ENCODE measurements at regions not wholly inside any gene's neighbourhood (a gene's known extent, or its start where the extent isn't known, plus 50 kb on each side); places are given as distances from the start of the nearest gene placed in this dataset.

- no peak for DNase-seq (ENCODE audit: low read depth, low spot score)
Measured at GRCh38 chr9:89721971-89722530, 117.2 kb downstream of the GADD45G start.

GRCh38 chr9:89722712-89723111 is 117.9 kb downstream of the GADD45G start:
- DNase-seq (ENCODE audit: low read depth, low spot score), result no peak

GRCh38 chr9:89723469-89724100 is 118.8 kb downstream of the GADD45G start:
- DNase-seq (ENCODE audit: low read depth, low spot score), result no peak

GRCh38 chr9:89724659-89725058 is 119.8 kb downstream of the GADD45G start:
- no peak for DNase-seq (ENCODE audit: low read depth, low spot score)

GRCh38 chr9:89725271-89725670 is 120.5 kb downstream of the GADD45G start:
- no peak for DNase-seq (ENCODE audit: low read depth, low spot score)

- no peak for DNase-seq (ENCODE audit: low read depth, low spot score)
Measured at GRCh38 chr9:89729954-89730530, 125.2 kb downstream of the GADD45G start.

GRCh38 chr9:89730715-89731114 is 125.9 kb downstream of the GADD45G start:
- no peak for DNase-seq (ENCODE audit: low read depth, low spot score)

- DNase-seq (ENCODE audit: low read depth, low spot score), result no peak
Measured at GRCh38 chr9:89731262-89732182, 126.7 kb downstream of the GADD45G start.

- DNase-seq (ENCODE audit: low read depth, low spot score), result no peak
Measured at GRCh38 chr9:89732295-89732938, 127.6 kb downstream of the GADD45G start.

- no peak for DNase-seq (ENCODE audit: low read depth, low spot score)
Measured at GRCh38 chr9:89732939-89733324, 128.1 kb downstream of the GADD45G start.

- DNase-seq (ENCODE audit: low read depth, low spot score), result no peak
Measured at GRCh38 chr9:89734600-89735041, 129.8 kb downstream of the GADD45G start.

- no peak for DNase-seq (ENCODE audit: low read depth, low spot score)
Measured at GRCh38 chr9:89738137-89738932, 133.5 kb downstream of the GADD45G start.

- no peak for DNase-seq (ENCODE audit: low read depth, low spot score)
Measured at GRCh38 chr9:89739511-89739910, 134.7 kb downstream of the GADD45G start.

- no peak for DNase-seq (ENCODE audit: low read depth, low spot score)
Measured at GRCh38 chr9:89739916-89740315, 135.1 kb downstream of the GADD45G start.

- no peak for DNase-seq (ENCODE audit: low read depth, low spot score)
Measured at GRCh38 chr9:89740722-89741121, 135.9 kb downstream of the GADD45G start.

GRCh38 chr9:89742660-89743059 is 137.8 kb downstream of the GADD45G start:
- DNase-seq (ENCODE audit: low read depth, low spot score), result no peak

GRCh38 chr9:89743216-89743572 is 138.4 kb downstream of the GADD45G start:
- DNase-seq (ENCODE audit: low read depth, low spot score), result no peak

GRCh38 chr9:89743573-89744254 is 138.9 kb downstream of the GADD45G start:
- DNase-seq (ENCODE audit: low read depth, low spot score), result no peak

GRCh38 chr9:89744255-89744648 is 139.4 kb downstream of the GADD45G start:
- DNase-seq (ENCODE audit: low read depth, low spot score), result no peak

- DNase-seq (ENCODE audit: low read depth, low spot score), result no peak
Measured at GRCh38 chr9:89744730-89745129, 139.9 kb downstream of the GADD45G start.
